GM21576 (cell line): ENCODE measurements at regions not wholly inside any gene's neighbourhood (a gene's known extent, or its start where the extent isn't known, plus 50 kb on each side); places are given as distances from the start of the nearest gene placed in this dataset.

Experiments used
- ATAC-seq: cut with Tn5 transposase; IDR thresholded peaks from one replicate; pipeline ENCODE4 v1.9.1; 2021; ENCODE audit warnings: mild to moderate bottlenecking, moderate library complexity; ENCODE audit not compliant: unreplicated experiment

GRCh38 chr12:58453306-58453705, 467.0 kb downstream of the LRIG3 start:
- no peak for ATAC-seq

- ATAC-seq = no peak
Measured at GRCh38 chr12:58455136-58455535, 465.2 kb downstream of the LRIG3 start.

DNA sequence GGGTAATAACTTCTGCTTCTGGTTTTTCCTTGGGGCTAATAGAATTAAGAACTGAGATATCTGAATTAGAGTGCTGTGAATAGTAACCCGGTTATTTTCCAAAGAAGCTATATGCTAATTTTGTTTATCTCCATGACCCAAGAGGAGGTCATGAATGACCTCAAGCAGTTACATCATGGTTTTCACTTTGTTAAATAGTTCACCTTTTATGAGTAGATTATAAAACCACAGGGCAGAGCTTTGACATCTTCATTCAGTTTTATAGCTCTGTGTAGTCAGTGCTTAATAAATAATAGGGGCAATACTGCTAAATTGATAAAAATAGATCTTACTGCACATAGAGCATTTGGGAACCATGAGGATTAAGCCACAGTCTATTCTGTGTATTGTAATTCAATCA, 462.2 kb downstream of the LRIG3 start:
- ATAC-seq = no peak

DNA sequence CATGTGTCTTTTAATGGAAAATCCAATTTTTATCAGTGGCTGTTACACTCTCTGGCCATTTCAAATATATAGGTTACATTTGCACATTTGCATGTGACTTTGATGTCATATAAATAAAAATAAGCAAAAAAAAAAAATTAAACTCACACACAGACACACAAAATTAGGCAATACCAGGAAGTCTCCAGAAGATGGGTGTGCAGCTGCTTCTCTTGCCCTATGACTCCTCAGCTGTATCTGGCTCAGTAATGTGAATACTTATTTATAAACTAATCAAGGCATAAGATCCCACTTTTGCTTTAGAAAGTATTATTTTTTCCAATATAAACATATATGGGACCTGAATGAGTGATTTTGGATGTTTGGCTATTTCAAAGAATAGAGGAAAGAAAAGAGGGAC, 461.1 kb downstream of the LRIG3 start:
- no peak for ATAC-seq

GRCh38 chr12:58463051-58463450, 457.3 kb downstream of the LRIG3 start:
- no peak for ATAC-seq

DNA sequence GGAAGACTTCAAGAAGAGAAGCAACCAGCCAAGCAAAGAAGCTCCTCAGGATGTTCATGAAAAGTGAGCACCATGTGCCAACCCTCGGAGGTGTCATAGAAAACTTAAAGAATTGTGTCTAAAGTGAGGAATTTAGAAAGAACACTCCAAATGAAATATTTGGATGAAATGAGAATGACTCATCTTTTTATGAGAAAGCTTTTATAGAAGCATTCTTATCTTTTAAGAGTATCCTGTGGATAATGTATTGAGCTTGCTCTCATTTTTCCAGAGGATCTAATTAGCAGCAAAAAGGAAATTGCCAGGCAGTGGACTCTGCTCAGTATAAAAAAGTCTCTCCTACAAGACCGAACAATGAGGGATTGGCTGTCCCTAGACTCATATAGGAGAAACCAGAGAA, 454.9 kb downstream of the LRIG3 start:
- no peak for ATAC-seq

DNA sequence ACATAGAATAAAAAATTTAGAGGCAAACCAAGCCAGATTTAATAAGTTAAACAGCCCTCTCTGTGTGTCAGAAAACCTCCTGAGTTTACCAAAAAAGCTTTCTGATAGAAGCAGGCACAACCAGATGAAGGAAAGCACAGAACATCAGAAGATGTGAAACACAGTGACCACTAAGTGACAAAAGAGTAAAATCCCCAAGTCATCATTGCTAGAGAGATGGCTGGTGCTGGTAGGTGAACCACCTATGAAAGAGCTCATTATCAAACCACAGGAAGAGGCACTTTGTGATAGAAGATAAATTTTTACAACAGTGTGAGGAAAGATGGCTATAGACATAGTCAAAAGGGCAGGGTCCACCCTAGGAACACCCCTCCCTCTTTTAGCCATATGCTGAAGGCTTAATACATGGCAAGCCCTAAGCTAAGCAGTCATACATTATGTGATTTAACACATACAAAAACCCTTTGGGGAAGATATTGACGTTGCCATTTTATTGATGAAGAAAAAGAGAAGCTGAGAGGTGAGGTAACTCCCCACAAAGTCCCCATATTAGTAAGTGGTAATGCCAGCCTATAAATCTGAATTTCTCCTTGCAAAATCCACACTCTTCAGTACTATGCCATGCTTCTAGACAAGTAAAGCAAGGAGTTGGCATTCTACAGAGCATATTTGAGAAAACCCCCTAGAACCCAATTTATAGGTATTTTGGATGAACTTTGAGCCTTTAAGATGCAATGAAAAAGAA, 449.9 kb downstream of the LRIG3 start:
- no peak for ATAC-seq

DNA sequence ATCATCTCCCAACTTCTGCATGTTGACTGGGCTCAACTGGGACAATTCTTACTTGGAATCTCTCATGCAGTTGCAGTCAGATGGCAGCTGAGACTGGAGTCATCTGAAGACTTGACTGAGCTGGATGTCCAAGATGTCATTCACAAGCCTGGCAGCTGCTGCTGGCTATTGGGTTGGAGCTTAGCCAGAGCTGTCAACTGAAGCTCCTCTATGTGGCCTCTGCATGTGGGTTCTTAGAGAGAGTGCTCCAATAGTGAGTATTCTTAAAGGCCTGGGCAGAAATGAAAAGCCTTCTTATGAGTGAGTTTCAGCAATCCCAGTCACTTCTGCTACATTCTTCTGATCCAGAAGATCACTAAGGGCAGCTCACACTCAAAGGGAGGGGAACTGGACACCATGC, 440.9 kb downstream of the LRIG3 start:
- no peak for ATAC-seq

GRCh38 chr12:58481811-58482210, 438.5 kb downstream of the LRIG3 start:
- no peak for ATAC-seq

GRCh38 chr12:58487255-58487654, 433.0 kb downstream of the LRIG3 start:
- ATAC-seq = no peak

GRCh38 chr12:58487678-58488161, 432.6 kb downstream of the LRIG3 start:
- no peak for ATAC-seq

GRCh38 chr12:58489394-58489793, 430.9 kb downstream of the LRIG3 start:
- ATAC-seq = no peak

DNA sequence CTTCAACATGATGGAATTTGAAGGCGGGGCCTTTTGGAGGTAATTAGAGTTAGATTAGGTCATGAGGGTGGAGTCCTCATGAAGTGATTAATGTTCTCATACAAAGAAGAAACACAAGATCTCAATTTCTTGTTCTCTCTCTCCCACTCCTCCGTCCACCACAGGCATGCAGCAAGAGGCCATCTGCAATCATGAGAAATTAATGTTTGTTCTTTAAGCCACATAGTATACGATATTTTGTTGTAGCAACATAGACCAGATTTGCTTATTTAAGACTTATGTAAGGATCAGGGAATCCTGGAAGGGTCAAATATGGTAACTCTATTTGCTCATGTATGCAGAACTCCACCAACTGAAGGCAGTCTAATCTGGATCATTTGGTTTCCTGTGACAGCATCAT, 429.0 kb downstream of the LRIG3 start:
- no peak for ATAC-seq

DNA sequence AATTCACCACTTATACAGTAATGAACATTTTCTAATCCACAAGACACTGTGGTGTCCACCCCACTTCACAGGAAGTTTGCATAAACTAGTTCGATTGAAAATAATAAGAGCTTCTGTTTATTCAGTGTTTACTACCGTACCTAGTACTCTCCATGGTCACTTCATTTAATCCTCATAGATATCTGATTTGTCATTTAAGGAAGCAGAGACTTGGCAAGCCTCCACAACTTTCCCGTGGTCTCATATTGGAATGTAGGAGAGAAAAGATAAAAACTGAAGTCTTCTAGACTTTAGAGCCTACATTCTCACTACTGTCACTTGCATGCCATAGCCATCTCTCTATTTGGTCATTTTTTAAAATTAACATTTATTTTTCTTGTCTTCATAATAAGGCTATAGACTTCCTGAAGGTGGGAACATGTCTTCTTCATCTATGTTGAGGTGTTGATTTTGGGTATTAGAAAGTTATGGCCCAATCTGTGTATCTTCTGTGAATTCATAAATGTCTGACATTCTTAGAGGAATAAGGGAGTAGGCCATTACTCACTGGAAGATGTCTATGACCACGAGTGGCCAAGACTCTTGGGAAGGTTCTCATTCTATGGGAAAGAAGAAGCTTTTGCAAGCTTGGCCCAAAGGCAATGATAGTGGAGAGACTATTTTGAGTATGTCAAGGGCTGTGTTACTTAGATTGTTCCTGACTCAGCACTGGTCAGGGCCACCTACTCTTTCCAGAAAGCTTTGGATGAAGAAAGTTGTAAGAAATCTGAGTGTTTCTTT, 423.7 kb downstream of the LRIG3 start:
- no peak for ATAC-seq

GRCh38 chr12:58500399-58500798, 419.9 kb downstream of the LRIG3 start:
- ATAC-seq = no peak

GRCh38 chr12:58502226-58502625, 418.1 kb downstream of the LRIG3 start:
- no peak for ATAC-seq

- ATAC-seq = no peak
Measured at GRCh38 chr12:58502841-58503240, 417.5 kb downstream of the LRIG3 start.

DNA sequence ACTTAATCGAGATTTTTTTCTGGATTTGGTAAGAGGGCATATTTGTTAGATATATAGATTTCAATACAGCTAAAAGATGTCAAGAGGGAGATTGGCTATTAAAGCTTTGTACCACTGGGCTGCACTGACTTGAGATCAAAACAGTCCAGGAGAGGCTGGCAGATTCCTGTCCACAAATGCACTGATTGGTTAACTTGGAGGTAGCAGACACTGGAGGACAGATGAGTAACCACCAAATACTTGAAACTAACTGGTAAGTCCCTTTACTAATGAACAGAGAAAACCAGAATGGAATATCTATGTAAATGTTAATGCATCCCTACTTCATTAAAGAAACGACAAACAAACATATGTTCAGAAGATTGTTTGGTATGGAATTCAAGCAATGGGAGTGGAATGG, 416.6 kb downstream of the LRIG3 start:
- ATAC-seq = no peak

DNA sequence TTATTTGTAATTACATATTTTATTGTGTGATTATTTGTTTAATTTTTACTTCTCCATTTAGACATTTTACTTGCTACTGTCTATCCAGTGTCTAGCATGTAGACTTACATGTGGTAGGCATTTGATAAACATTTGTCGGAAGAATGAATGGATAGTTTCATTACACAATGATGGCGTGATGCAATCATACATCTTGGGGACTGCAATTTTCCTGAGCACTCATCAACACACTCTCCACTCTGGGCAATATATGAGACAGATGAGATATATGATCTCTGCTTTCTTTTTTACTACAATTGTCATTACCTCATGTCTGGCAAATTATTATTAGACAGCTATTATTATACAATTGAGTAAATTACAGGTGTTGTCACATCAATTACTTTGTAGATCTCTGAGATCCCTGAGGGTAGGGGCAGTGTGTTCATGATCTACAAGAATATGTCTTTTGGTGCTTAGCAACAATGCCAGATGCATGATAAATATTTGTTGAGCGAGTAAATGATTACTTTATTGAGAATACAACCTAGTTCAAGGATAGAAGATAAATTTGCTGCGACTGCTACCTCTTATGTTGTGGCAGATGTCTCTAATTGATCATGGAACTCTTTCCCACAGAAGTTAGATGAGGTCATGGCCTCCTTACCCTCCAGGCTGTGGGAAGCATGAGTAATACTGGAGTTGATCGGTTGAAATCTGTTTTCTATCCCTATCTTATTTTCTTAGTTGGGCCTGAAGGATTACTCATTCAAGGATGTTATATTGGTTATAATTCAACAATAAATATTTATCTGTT, 416.0 kb downstream of the LRIG3 start:
- ATAC-seq = no peak

DNA sequence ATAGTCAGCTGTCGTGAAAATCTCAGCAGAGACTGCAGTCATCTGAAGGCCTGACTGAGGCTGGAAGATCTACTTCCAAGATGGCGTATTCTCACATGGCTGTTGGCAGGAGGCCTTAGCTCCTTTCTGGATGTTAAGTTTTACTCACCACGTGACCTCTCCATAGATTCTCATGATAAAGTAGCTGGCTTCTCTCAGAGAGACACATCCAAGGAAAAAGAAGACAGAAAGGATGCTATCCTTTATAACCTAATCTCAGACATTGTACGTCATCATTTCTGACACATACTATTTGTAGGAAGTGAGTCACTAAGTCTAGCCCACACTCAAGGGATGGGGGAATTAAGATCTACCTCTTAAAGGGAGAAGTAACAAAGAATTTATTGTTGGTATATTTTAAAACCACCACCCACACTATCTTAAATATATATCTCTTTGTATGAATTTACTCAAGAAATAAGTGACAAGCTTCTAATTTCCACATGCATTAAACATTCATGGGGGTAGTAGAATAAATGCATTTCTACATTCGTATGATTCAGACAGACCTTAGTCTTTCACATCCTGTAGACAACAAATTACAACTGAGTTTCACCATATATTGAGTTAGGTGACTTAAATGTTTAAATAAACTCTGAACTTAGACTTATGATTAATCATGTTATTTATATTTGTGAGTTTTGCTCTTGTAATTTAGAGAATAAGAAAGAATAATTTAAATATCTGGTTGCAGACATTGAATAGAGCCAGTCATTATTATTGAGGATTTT, 411.0 kb downstream of the LRIG3 start:
- no peak for ATAC-seq
